Prostate gland (tissue), 2 donors: ENCODE measurements at regions not wholly inside any gene's neighbourhood (a gene's known extent, or its start where the extent isn't known, plus 50 kb on each side); places are given as distances from the start of the nearest gene placed in this dataset.

Source experiments
- DNase-seq: peaks from one replicate; pipeline ENCODE4 v3.0.0-alpha.2; 2019; ENCODE audit warnings: low spot score
- H3K27ac ChIP-seq, 2 donors: fragments of 200-600 bp; sonication (generic); 2 replicates each; pipeline ENCODE4 v1.5.1; 2017 to 2019
- H3K27me3 ChIP-seq: fragments of 200-600 bp; sonication (generic); replicated peaks from 2 replicates; pipeline ENCODE4 v1.5.1; 2019; ENCODE audit not compliant: insufficient read depth
- H3K36me3 ChIP-seq, 2 donors: fragments of 200-600 bp; sonication (generic); 1 replicate in 1 of 2; 2 replicates in 1 of 2; pipeline versions ENCODE4 v1.5.1 to v1.8.1; 2017 to 2019
- H3K4me1 ChIP-seq: fragments of 200-600 bp; sonication (generic); replicated peaks from 2 replicates; pipeline ENCODE4 v1.5.1; 2019
- H3K4me3 ChIP-seq, 2 donors: fragments of 200-600 bp; sonication (generic); 2 replicates each; pipeline ENCODE4 v1.5.1; 2017 to 2019
- H3K9me3 ChIP-seq: fragments of 200-600 bp; sonication (generic); 2 replicates; pipeline ENCODE4 v1.5.1; 2017
- CTCF ChIP-seq, 4 experiments: fragments of 200-600 bp in 2 of 4; fragments of 450-650 bp in 2 of 4; sonication (generic) in 2 of 4; IDR thresholded peaks; 1 replicate in 3 of 4; 2 replicates in 1 of 4; pipeline ENCODE4 v1.5.1; 2016 to 2019; ENCODE audit warnings: antibody characterized with exemption in 4 of 4, mild to moderate bottlenecking in 2 of 4, moderate library complexity in 2 of 4
- POLR2A ChIP-seq: fragments of 450-650 bp; IDR thresholded peaks from one replicate; pipeline ENCODE4 v1.6.1; 2016; ENCODE audit warnings: antibody characterized with exemption, mild to moderate bottlenecking
- POLR2AphosphoS5 ChIP-seq: sonication (generic); formaldehyde crosslinking; IDR thresholded peaks from one replicate; pipeline ENCODE4 v1.6.1; 2017; ENCODE audit warnings: antibody characterized with exemption
- WGBS: methylation state at CpG from one replicate; pipeline ENCODE4 v1.1.5; 2018; 5-methylcytosine and 5-hydroxymethylcytosine counted together
- intact Hi-C: fragments of 100-400 bp; cut with DNase I; formaldehyde crosslinking; loops from one replicate; pipeline ENCODE4 v1.14.2; 2022

- no peaks in the 10 kb centered on the region for H3K4me1 ChIP-seq
- no peak overlapping the region for H3K27ac ChIP-seq
- DNase-seq, result no peak
- H3K27me3 ChIP-seq, result no peaks in the 10 kb centered on the region
- intact Hi-C loops, result no loop called here
- H3K9me3 ChIP-seq, result no peaks in the 10 kb centered on the region
- WGBS, result 83% methylated on average over 2 of the region's 2 CpGs
- H3K36me3 ChIP-seq, result no peaks in the 10 kb centered on the region
- no peak overlapping the region for H3K4me3 ChIP-seq
- TF ChIP-seq POLR2AphosphoS5 (no peak), CTCF (IDR thresholded peaks at IDR 0.05) (no peak), POLR2A (no peak)
These were observed 158.2 kb upstream of the DMAC1 start for GRCh38 chr9:7957803-7958202.

GRCh38 chr9:7947577-7947976 is 148.0 kb upstream of the DMAC1 start:
- H3K27ac ChIP-seq, result no peak overlapping the region
- intact Hi-C loops, result no loop called here
- H3K27me3 ChIP-seq, result no peaks in the 10 kb centered on the region
- 87% methylated on average over 1 of the region's 1 CpG for WGBS
- H3K36me3 ChIP-seq, result no peaks in the 10 kb centered on the region
- DNase-seq, result no peak
- H3K4me3 ChIP-seq, result no peak overlapping the region
- TF ChIP-seq CTCF (IDR thresholded peaks at IDR 0.05) (no peak), POLR2A (no peak), POLR2AphosphoS5 (no peak)
- no peaks in the 10 kb centered on the region for H3K9me3 ChIP-seq
- no peaks in the 10 kb centered on the region for H3K4me1 ChIP-seq

- H3K27me3 ChIP-seq, result no peaks in the 10 kb centered on the region
- H3K36me3 ChIP-seq, result no peaks in the 10 kb centered on the region
- H3K4me3 ChIP-seq, result no peak overlapping the region
- WGBS, result 87% methylated on average over 3 of the region's 3 CpGs
- intact Hi-C loops, result no loop called here
- TF ChIP-seq CTCF (IDR thresholded peaks at IDR 0.05) (no peak), POLR2AphosphoS5 (no peak), POLR2A (no peak)
- no peak for DNase-seq
- no peak overlapping the region for H3K27ac ChIP-seq
- H3K4me1 ChIP-seq, result no peaks in the 10 kb centered on the region
- H3K9me3 ChIP-seq, result no peaks in the 10 kb centered on the region
These were observed 146.9 kb upstream of the DMAC1 start for GRCh38 chr9:7946458-7946857.

GRCh38 chr9:7944572-7944971 is 145.0 kb upstream of the DMAC1 start:
- no peak overlapping the region for H3K27ac ChIP-seq
- intact Hi-C loops, result no loop called here
- no peak overlapping the region for H3K4me3 ChIP-seq
- H3K36me3 ChIP-seq, result no peaks in the 10 kb centered on the region
- no peaks in the 10 kb centered on the region for H3K9me3 ChIP-seq
- H3K4me1 ChIP-seq, result no peaks in the 10 kb centered on the region
- no peak for TF ChIP-seq CTCF (IDR thresholded peaks at IDR 0.05)
- no peak for DNase-seq
- WGBS, result 4% methylated on average over 2 of the region's 2 CpGs
- no peaks in the 10 kb centered on the region for H3K27me3 ChIP-seq

GRCh38 chr9:7937761-7938491 is 138.3 kb upstream of the DMAC1 start:
- DNase-seq, result no peak
- Histone ChIP-seq H3K4me1 (no peaks in the 10 kb centered on the region), H3K27ac (no peak overlapping the region), H3K4me3 (no peak overlapping the region), H3K27me3 (no peaks in the 10 kb centered on the region), H3K9me3 (no peaks in the 10 kb centered on the region), H3K36me3 (no peaks in the 10 kb centered on the region)
- no peak for TF ChIP-seq POLR2A
- TF ChIP-seq CTCF (IDR thresholded peaks at IDR 0.05), result no peak
- no peak for TF ChIP-seq POLR2AphosphoS5
- WGBS, result 88% methylated on average over 7 of the region's 7 CpGs
- intact Hi-C loops, result no loop called here
